H1 (cell line): ENCODE measurements at regions not wholly inside any gene's neighbourhood (a gene's known extent, or its start where the extent isn't known, plus 50 kb on each side); places are given as distances from the start of the nearest gene placed in this dataset.
"Not testable (repeated sequence)": the region's sequence is repeated elsewhere in the genome, so short reads cannot be mapped to it uniquely, and the experiment has no call there.

Experiments used
- CTCF ChIP-seq, 3 experiments: IDR thresholded peaks; 1 replicate in 2 of 3; 2 replicates in 1 of 3; pipeline versions ENCODE4 v1.5.1 to v1.6.1; 2011; ENCODE audit warnings: low read length in 3 of 3, mild to moderate bottlenecking in 3 of 3, inconsistent platforms in 2 of 3, low read depth in 1 of 3, moderate library complexity in 1 of 3; ENCODE audit not compliant: insufficient read depth in 1 of 3; ENCODE audit errors: control extremely low read depth in 1 of 3
- GABPA ChIP-seq: IDR thresholded peaks from 2 replicates; pipeline ENCODE4 v1.6.1; 2011; ENCODE audit warnings: mild to moderate bottlenecking, low read length, moderate library complexity, borderline replicate concordance; ENCODE audit not compliant: insufficient read depth
- POLR2A ChIP-seq, 2 experiments: IDR thresholded peaks; 1 replicate in 1 of 2; 2 replicates in 1 of 2; pipeline ENCODE4 v1.6.1; 2011; ENCODE audit warnings: low read depth in 2 of 2, low read length in 2 of 2, mild to moderate bottlenecking in 2 of 2; ENCODE audit errors: control extremely low read depth in 1 of 2
- RNF2 ChIP-seq: fragments of 200-900, 300-1000 bp; sonication (generic); IDR thresholded peaks from 2 replicates; pipeline ENCODE4 v1.7.1; 2016; ENCODE audit warnings: borderline replicate concordance, low read depth, mild to moderate bottlenecking, antibody characterized with exemption, low read length; ENCODE audit not compliant: poor library complexity, severe bottlenecking; ENCODE audit errors: missing control alignments
- ZNF274 ChIP-seq: IDR thresholded peaks from 2 replicates; pipeline ENCODE4 v1.7.0; 2012; ENCODE audit warnings: low read length, borderline replicate concordance; ENCODE audit errors: extremely low read depth

GRCh38 chr6:74255007-74255406, 559.0 kb downstream of the CD109 start:
- TF ChIP-seq GABPA; POLR2A (IDR thresholded peaks at IDR 0.05; ENCODE audit: control extremely low read depth in 1 of 2, low read depth in 2 of 2, low read length in 2 of 2); CTCF (IDR thresholded peaks at IDR 0.05; ENCODE audit: control extremely low read depth in 1 of 3, insufficient read depth in 1 of 3, low read depth in 1 of 3, low read length in 3 of 3); ZNF274; RNF2: not testable (repeated sequence)
